Fibroblast of skin of abdomen (primary cell): ENCODE measurements at regions not wholly inside any gene's neighbourhood (a gene's known extent, or its start where the extent isn't known, plus 50 kb on each side); places are given as distances from the start of the nearest gene placed in this dataset.
"Not testable (repeated sequence)": the region's sequence is repeated elsewhere in the genome, so short reads cannot be mapped to it uniquely, and the experiment has no call there.

Experiments used
- DNase-seq: peaks from one replicate; pipeline ENCODE4 v3.0.0-alpha.2; 2013

GRCh38 chr7:15851201-15851600, 164.7 kb upstream of the MEOX2 start:
- DNase-seq: peak; percentile 67

- DNase-seq: no peak
Observed at GRCh38 chr7:15848901-15849300, 162.4 kb upstream of the MEOX2 start.

GRCh38 chr7:15848362-15848761, 161.9 kb upstream of the MEOX2 start:
- DNase-seq: no peak

- DNase-seq: no peak
Observed at GRCh38 chr7:15845868-15846267, 159.4 kb upstream of the MEOX2 start.

- DNase-seq: no peak
Observed at GRCh38 chr7:15845461-15845860, 159.0 kb upstream of the MEOX2 start.

- DNase-seq: peak; percentile 60
Observed at GRCh38 chr7:15839416-15840100, 153.1 kb upstream of the MEOX2 start.

GRCh38 chr7:15838265-15838664, 151.8 kb upstream of the MEOX2 start:
- DNase-seq: no peak

GRCh38 chr7:15837306-15837950, 150.9 kb upstream of the MEOX2 start:
- DNase-seq: peak; percentile 29

- DNase-seq: no peak
Observed at GRCh38 chr7:15836651-15837050, 150.2 kb upstream of the MEOX2 start.

- peak; percentile 76 for DNase-seq
Observed at GRCh38 chr7:15836041-15836440, 149.6 kb upstream of the MEOX2 start.

- DNase-seq: no peak
Observed at GRCh38 chr7:15834446-15834845, 148.0 kb upstream of the MEOX2 start.

- no peak for DNase-seq
Observed at GRCh38 chr7:15832996-15833395, 146.5 kb upstream of the MEOX2 start.

- no peak for DNase-seq
Observed at GRCh38 chr7:15831606-15832005, 145.1 kb upstream of the MEOX2 start.

- no peak for DNase-seq
Observed at GRCh38 chr7:15829691-15830090, 143.2 kb upstream of the MEOX2 start.

GRCh38 chr7:15828881-15829280, 142.4 kb upstream of the MEOX2 start:
- DNase-seq: no peak

- peak; percentile 40 for DNase-seq
Observed at GRCh38 chr7:15821484-15822427, 135.3 kb upstream of the MEOX2 start.

GRCh38 chr7:15820319-15820718, 133.8 kb upstream of the MEOX2 start:
- no peak for DNase-seq

GRCh38 chr7:15816835-15817426, 130.4 kb upstream of the MEOX2 start:
- DNase-seq: no peak

GRCh38 chr7:15813448-15813847, 127.0 kb upstream of the MEOX2 start:
- DNase-seq: no peak

GRCh38 chr7:15810383-15810782, 123.9 kb upstream of the MEOX2 start:
- not testable (repeated sequence) for DNase-seq

- not testable (repeated sequence) for DNase-seq
Observed at GRCh38 chr7:15809936-15810335, 123.5 kb upstream of the MEOX2 start.

GRCh38 chr7:15805891-15806290, 119.4 kb upstream of the MEOX2 start:
- DNase-seq: no peak

GRCh38 chr7:15802425-15802824, 115.9 kb upstream of the MEOX2 start:
- no peak for DNase-seq
